H9 (cell line): ENCODE measurements at regions not wholly inside any gene's neighbourhood (a gene's known extent, or its start where the extent isn't known, plus 50 kb on each side); places are given as distances from the start of the nearest gene placed in this dataset.

ENCODE experiments used
- DNase-seq: peaks from one replicate; pipeline ENCODE4 v3.0.0-alpha.2; 2017
- H2AFZ ChIP-seq: one replicate; pipeline ENCODE4 v1.6.1; 2013; ENCODE audit warnings: mild to moderate bottlenecking, low read length, control low read depth, moderate library complexity
- H2AK5ac ChIP-seq: 2 replicates; pipeline ENCODE4 v1.6.1; 2013; ENCODE audit warnings: low read length, control low read depth, mixed read lengths; ENCODE audit not compliant: insufficient read length
- H2BK120ac ChIP-seq: one replicate; pipeline ENCODE4 v1.6.1; 2013; ENCODE audit warnings: low read depth, mild to moderate bottlenecking, low read length, control low read depth, inconsistent platforms; ENCODE audit not compliant: poor library complexity, severe bottlenecking
- H2BK12ac ChIP-seq: 2 replicates; pipeline ENCODE4 v1.6.1; 2013; ENCODE audit warnings: low read length, control low read depth, mixed read lengths, low read depth; ENCODE audit not compliant: insufficient read length
- H2BK15ac ChIP-seq: 2 replicates; pipeline ENCODE4 v1.6.1; 2013; ENCODE audit warnings: low read depth, low read length, control low read depth
- H2BK20ac ChIP-seq: one replicate; pipeline ENCODE4 v1.6.1; 2013; ENCODE audit warnings: low read depth, mild to moderate bottlenecking, low read length, control low read depth, inconsistent platforms; ENCODE audit not compliant: poor library complexity, severe bottlenecking
- H2BK5ac ChIP-seq: 2 replicates; pipeline ENCODE4 v1.6.1; 2013; ENCODE audit warnings: low read length, control low read depth, mixed read lengths; ENCODE audit not compliant: insufficient read length
- H3K14ac ChIP-seq: 2 replicates; pipeline ENCODE4 v1.6.1; 2013; ENCODE audit warnings: low read length, control low read depth; ENCODE audit not compliant: insufficient read depth
- H3K18ac ChIP-seq: 2 replicates; pipeline ENCODE4 v1.6.1; 2013; ENCODE audit warnings: low read depth, mild to moderate bottlenecking, mixed read lengths, low read length, control low read depth; ENCODE audit not compliant: insufficient read length
- H3K23ac ChIP-seq: 2 replicates; pipeline ENCODE4 v1.6.1; 2013; ENCODE audit warnings: low read length, control low read depth, mixed read lengths, low read depth; ENCODE audit not compliant: insufficient read length
- H3K23me2 ChIP-seq: 2 replicates; pipeline ENCODE4 v1.6.1; 2013; ENCODE audit warnings: low read depth, mild to moderate bottlenecking, mixed read lengths, low read length, control low read depth; ENCODE audit not compliant: insufficient read length, poor library complexity, severe bottlenecking
- H3K27ac ChIP-seq: 2 replicates; pipeline ENCODE4 v1.5.1; 2013; ENCODE audit warnings: low read length, control low read depth, mixed read lengths, low read depth; ENCODE audit not compliant: insufficient read length
- H3K27me3 ChIP-seq: 2 replicates; pipeline ENCODE4 v1.6.1; 2013; ENCODE audit warnings: low read length, control low read depth, inconsistent platforms; ENCODE audit not compliant: insufficient read depth
- H3K4ac ChIP-seq: 2 replicates; pipeline ENCODE4 v1.6.1; 2013; ENCODE audit warnings: low read depth, mild to moderate bottlenecking, control low read depth, inconsistent platforms, low read length, moderate library complexity
- H3K4me1 ChIP-seq: 2 replicates; pipeline ENCODE4 v1.6.1; 2013; ENCODE audit warnings: low read length, control low read depth, inconsistent platforms; ENCODE audit not compliant: insufficient read depth
- H3K4me2 ChIP-seq: 2 replicates; pipeline ENCODE4 v1.6.1; 2013; ENCODE audit warnings: low read length, control low read depth, mixed read lengths; ENCODE audit not compliant: insufficient read length, insufficient read depth
- H3K56ac ChIP-seq: 2 replicates; pipeline ENCODE4 v1.6.1; 2013; ENCODE audit warnings: low read depth, mild to moderate bottlenecking, mixed read lengths, low read length, control low read depth; ENCODE audit not compliant: insufficient read length
- H3K79me1 ChIP-seq: 2 replicates; pipeline ENCODE4 v1.6.1; 2013; ENCODE audit warnings: low read depth, mild to moderate bottlenecking, moderate library complexity, low read length, control low read depth, inconsistent platforms; ENCODE audit not compliant: insufficient read depth, poor library complexity, severe bottlenecking
- H3K79me2 ChIP-seq: 2 replicates; pipeline ENCODE4 v1.6.1; 2013; ENCODE audit warnings: low read length, control low read depth, inconsistent platforms; ENCODE audit not compliant: insufficient read depth
- H3K9ac ChIP-seq: 2 replicates; pipeline ENCODE4 v1.6.1; 2013; ENCODE audit warnings: low read length, control low read depth, mixed read lengths; ENCODE audit not compliant: insufficient read length; ENCODE audit errors: extremely low read depth
- H3K9me3 ChIP-seq: one replicate; pipeline ENCODE4 v1.6.1; 2013; ENCODE audit warnings: low read depth, low read length, inconsistent platforms; ENCODE audit not compliant: control insufficient read depth
- H3T11ph ChIP-seq: one replicate; pipeline ENCODE4 v1.6.1; 2013; ENCODE audit warnings: mild to moderate bottlenecking, low read length, control low read depth, inconsistent platforms
- H4K20me1 ChIP-seq: one replicate; pipeline ENCODE4 v1.6.1; 2013; ENCODE audit not compliant: control insufficient read depth, insufficient read length, insufficient read depth
- H4K5ac ChIP-seq: 2 replicates; pipeline ENCODE4 v1.6.1; 2013; ENCODE audit warnings: low read depth, mild to moderate bottlenecking, mixed read lengths, low read length, control low read depth; ENCODE audit not compliant: insufficient read length
- H4K8ac ChIP-seq: replicated peaks from 2 replicates; pipeline ENCODE4 v1.6.1; 2013; ENCODE audit warnings: low read length, control low read depth, mixed read lengths, low read depth; ENCODE audit not compliant: insufficient read length
- H4K91ac ChIP-seq: 2 replicates; pipeline ENCODE4 v1.6.1; 2013; ENCODE audit warnings: low read depth, mild to moderate bottlenecking, moderate library complexity, mixed read lengths, low read length, control low read depth; ENCODE audit not compliant: insufficient read length
- H3K27ac Mint-ChIP-seq, 3 experiments: 2 replicates in 2 of 3; 3 replicates in 1 of 3; pipeline ENCODE4 v1.8.0; 2020 to 2021; ENCODE audit warnings: mixed read lengths in 3 of 3, mild to moderate bottlenecking in 1 of 3, moderate library complexity in 1 of 3
- H3K27me3 Mint-ChIP-seq: 2 replicates; pipeline ENCODE4 v1.8.0; 2021; ENCODE audit warnings: low read depth, mild to moderate bottlenecking, moderate library complexity, mixed read lengths
- H3K36me3 Mint-ChIP-seq, 3 experiments: 2 replicates in 2 of 3; 3 replicates in 1 of 3; pipeline ENCODE4 v1.8.0; 2020 to 2021; ENCODE audit warnings: low read depth in 3 of 3, mixed read lengths in 3 of 3; ENCODE audit not compliant: insufficient read depth in 1 of 3
- H3K4me1 Mint-ChIP-seq, 2 experiments: 2 replicates each; pipeline ENCODE4 v1.8.0; 2020; ENCODE audit warnings: mixed read lengths in 2 of 2
- H3K4me3 Mint-ChIP-seq, 2 experiments: 2 replicates in 1 of 2; 3 replicates in 1 of 2; pipeline ENCODE4 v1.8.0; 2020 to 2021; ENCODE audit warnings: mild to moderate bottlenecking in 2 of 2, mixed read lengths in 2 of 2, moderate library complexity in 1 of 2
- H3K9me3 Mint-ChIP-seq, 2 experiments: 2 replicates in 1 of 2; 3 replicates in 1 of 2; pipeline ENCODE4 v1.8.0; 2020; ENCODE audit warnings: mild to moderate bottlenecking in 2 of 2, mixed read lengths in 2 of 2, moderate library complexity in 1 of 2
- CTCF ChIP-seq: fragments of 200-600 bp; sonication (generic); conservative IDR thresholded peaks from 3 replicates; pipeline ENCODE4 v1.8.0; 2021; ENCODE audit warnings: antibody characterized with exemption, mild to moderate bottlenecking
- WGBS: extraction: QIAGEN DNeasy Blood & Tissue Kit; methylation state at CpG from one replicate; pipeline ENCODE4 v1.1.7; 2013; ENCODE audit warnings: missing lambda C conversion rate, low lambda C conversion rate, mixed read lengths; ENCODE audit not compliant: insufficient read length; ENCODE audit errors: extremely low coverage; 5-methylcytosine and 5-hydroxymethylcytosine counted together

- WGBS, result no CpG with 5 or more reads among the region's 30 CpGs
- Histone ChIP-seq H3K4me1 (no peaks in the 10 kb centered on the region), H2BK12ac (no peak overlapping the region), H3K23ac (no peak overlapping the region), H4K91ac (no peak overlapping the region), H2BK5ac (no peak overlapping the region), H3K14ac (no peak overlapping the region), H4K8ac (no peak overlapping the region), H2BK20ac (no peak overlapping the region), H3K79me1 (no peaks in the 10 kb centered on the region), H3K9me3 (no peaks in the 10 kb centered on the region), H3K79me2 (no peaks in the 10 kb centered on the region), H2BK15ac (no peak overlapping the region), H2AK5ac (no peak overlapping the region), H2BK120ac (no peak overlapping the region), H3K4ac (no peak overlapping the region), H4K5ac (no peak overlapping the region), H3K56ac (no peak overlapping the region), H3K27me3 (no peaks in the 10 kb centered on the region), H3K23me2 (no peaks in the 10 kb centered on the region), H3K9ac (no peak overlapping the region), H3K27ac (no peak overlapping the region), H3T11ph (no peak overlapping the region), H4K20me1 (no peaks in the 10 kb centered on the region), H2AFZ (no peak overlapping the region), H3K4me2 (no peak overlapping the region), H3K18ac (no peak overlapping the region)
- no peaks in the 10 kb centered on the region for H3K4me1 Mint-ChIP-seq
- H3K9me3 Mint-ChIP-seq, result peaks cover 10 to 19% of the 10 kb centered on the region in 2 experiments
- no peak overlapping the region for H3K27ac Mint-ChIP-seq
- DNase-seq, result peak; percentile 21
- peaks cover 2 to 9% (median 7%) of the 10 kb centered on the region in 3 experiments; a peak in 5 of 7 replicates for H3K36me3 Mint-ChIP-seq
- no peak overlapping the region for H3K4me3 Mint-ChIP-seq
- peaks cover 19% of the 10 kb centered on the region for H3K27me3 Mint-ChIP-seq
- no peak for TF ChIP-seq CTCF
Measured at GRCh38 chr6:170178561-170179477, 112.1 kb downstream of the DLL1 start.
